ENCODE measurements at regions not wholly inside any gene's neighbourhood (a gene's known extent, or its start where the extent isn't known, plus 50 kb on each side); places are given as distances from the start of the nearest gene placed in this dataset.

DNA sequence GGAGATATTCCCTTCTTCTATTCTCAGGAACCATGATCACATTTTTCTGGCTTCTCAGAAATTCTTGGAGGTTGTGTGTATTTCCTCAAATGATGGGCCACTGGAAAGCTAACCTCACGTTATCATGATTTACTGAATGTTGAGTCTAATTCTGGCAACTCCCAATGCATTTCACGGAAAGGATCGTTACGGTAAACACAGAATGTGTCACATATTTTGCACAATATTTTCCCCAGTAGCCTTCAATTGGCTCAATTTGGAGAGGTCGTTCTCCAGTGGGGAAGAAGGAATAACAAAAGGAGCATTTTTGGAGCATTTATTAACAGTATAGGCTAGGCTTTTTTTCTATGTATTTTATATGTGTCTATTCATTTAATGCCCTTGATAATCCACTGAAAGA lies 450.3 kb downstream of the HAPSTR1 start:
- Histone ChIP-seq H3K4me1 (ENCODE audit: control insufficient read depth in 4 of 4, insufficient read depth in 4 of 4, low read length in 3 of 4) (peaks cover 3 to 61% (median 40%) of the 10 kb centered on the region in 4 donors), H3K27me3 (ENCODE audit: control insufficient read depth in 4 of 4, insufficient read depth in 4 of 4, low read length in 3 of 4) (no peaks in the 10 kb centered on the region), H3K36me3 (ENCODE audit: control insufficient read depth in 4 of 4, insufficient read depth in 3 of 4, low read depth in 1 of 4, low read length in 3 of 4) (no peaks in the 10 kb centered on the region), H3K4me3 (ENCODE audit: low read depth in 1 of 3, low read length in 3 of 3) (peak overlapping the region; percentile 20 to 66 (median 60)), H3K9ac (ENCODE audit: low read depth in 1 of 2, low read length in 2 of 2) (peak overlapping the region in 1 of 2 donors; percentile 73), H3K27ac (ENCODE audit: low read depth in 1 of 2, low read length in 2 of 2) (peak overlapping the region; percentile 72 to 96), H3K9me3 (ENCODE audit: control insufficient read depth in 4 of 4, low read length in 3 of 4) (no peaks in the 10 kb centered on the region)
- 29% methylated on average over 5 of the region's 5 CpGs for WGBS
- DNase-seq (ENCODE audit: low spot score), result no peak
- TF ChIP-seq RXRA (IDR thresholded peaks at IDR 0.05) (peak; percentile 37 to 89), EGR1 (IDR thresholded peaks at IDR 0.05; ENCODE audit: low read depth in 2 of 2) (peak; percentile 22 to 86), HNF4A (conservative IDR thresholded peaks at IDR 0.05) (peak in 1 of 2 donors; percentile 75), GABPA (IDR thresholded peaks at IDR 0.05 in 1 of 2, conservative IDR thresholded peaks at IDR 0.05 in 1 of 2) (no peak), TAF1 (conservative IDR thresholded peaks at IDR 0.05) (peak; percentile 0), REST (IDR thresholded peaks at IDR 0.05) (peak; percentile 64), FOXA1 (IDR thresholded peaks at IDR 0.05) (peak; percentile 91), JUND (IDR thresholded peaks at IDR 0.05) (peak; percentile 75 to 88), CTCF (IDR thresholded peaks at IDR 0.05; ENCODE audit: low read depth, low read length, missing input control) (no peak), YY1 (IDR thresholded peaks at IDR 0.05) (peak; percentile 31), ATF3 (IDR thresholded peaks at IDR 0.05) (peak; percentile 48), NR2F2 (IDR thresholded peaks at IDR 0.05) (no peak), ZBTB33 (IDR thresholded peaks at IDR 0.05) (peak; percentile 74), SP1 (IDR thresholded peaks at IDR 0.05) (peak; percentile 38), FOXA2 (IDR thresholded peaks at IDR 0.05) (peak; percentile 89), RAD21 (IDR thresholded peaks at IDR 0.05) (peak; percentile 7 to 21), HNF4G (IDR thresholded peaks at IDR 0.05) (no peak)
- TF ChIP-seq, protein P1, sequence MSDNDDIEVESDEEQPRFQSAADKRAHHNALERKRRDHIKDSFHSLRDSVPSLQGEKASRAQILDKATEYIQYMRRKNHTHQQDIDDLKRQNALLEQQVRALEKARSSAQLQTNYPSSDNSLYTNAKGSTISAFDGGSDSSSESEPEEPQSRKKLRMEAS (IDR thresholded peaks at IDR 0.05), result peak; percentile 88

All from liver (tissue), 8 donors.